Naive thymus-derived CD4-positive, alpha-beta T cell (primary cell): ENCODE measurements at regions not wholly inside any gene's neighbourhood (a gene's known extent, or its start where the extent isn't known, plus 50 kb on each side); places are given as distances from the start of the nearest gene placed in this dataset.

Experiments used
- ATAC-seq: fragments of 150-1000 bp; cut with Tn5 transposase; 2 replicates; pipeline ENCODE4 v1.10.0; 2021; ENCODE audit warnings: mild to moderate bottlenecking, moderate library complexity
- CTCF ChIA-PET: fragments of 350-600 bp; sonication (Branson Sonifier 250); formaldehyde crosslinking; loops from one replicate; lab custom pipeline; 2021; ENCODE audit warnings: antibody characterized with exemption; lab: Charles Lee
- POLR2A ChIA-PET: fragments of 350-600 bp; sonication (Branson Sonifier 250); formaldehyde crosslinking; loops from one replicate; lab custom pipeline; 2021; ENCODE audit warnings: antibody characterized with exemption, inconsistent platforms; lab: Charles Lee
- DNase-seq, 9 donors: peaks; one replicate each; pipeline versions ENCODE4 v3.0.0 to v3.0.0-alpha.2; 2020 to 2022; ENCODE audit warnings: mixed read lengths in 1 of 9
- H3K27ac ChIP-seq: one replicate; pipeline ENCODE4 v1.7.0; 2013; ENCODE audit warnings: mild to moderate bottlenecking, low read depth, low read length, moderate library complexity
- H3K27me3 ChIP-seq, 2 donors: one replicate each; pipeline ENCODE4 v1.7.0; 2013; ENCODE audit warnings: low read length in 2 of 2, mild to moderate bottlenecking in 2 of 2, moderate library complexity in 2 of 2; ENCODE audit not compliant: control insufficient read depth in 2 of 2, insufficient read depth in 2 of 2
- H3K36me3 ChIP-seq, 3 experiments: 1 replicate in 2 of 3; 2 replicates in 1 of 3; pipeline ENCODE4 v1.7.0; 2013; ENCODE audit warnings: low read length in 3 of 3, mild to moderate bottlenecking in 3 of 3, moderate library complexity in 1 of 3; ENCODE audit not compliant: insufficient read depth in 3 of 3, control insufficient read depth in 2 of 3
- H3K4me1 ChIP-seq, 2 donors: one replicate each; pipeline ENCODE4 v1.7.0; 2013; ENCODE audit warnings: low read length in 2 of 2, mild to moderate bottlenecking in 2 of 2, moderate library complexity in 1 of 2; ENCODE audit not compliant: control insufficient read depth in 2 of 2, insufficient read depth in 2 of 2
- H3K4me3 ChIP-seq: 2 replicates; pipeline ENCODE4 v1.7.0; 2013; ENCODE audit warnings: mild to moderate bottlenecking, low read length
- H3K9me3 ChIP-seq, 3 experiments: 1 replicate in 2 of 3; 2 replicates in 1 of 3; pipeline ENCODE4 v1.7.0; 2013; ENCODE audit warnings: low read length in 3 of 3; ENCODE audit not compliant: control insufficient read depth in 2 of 3
- H3K27ac Mint-ChIP-seq, 9 donors: one replicate each; pipeline ENCODE4 v1.8.0; 2020 to 2022; ENCODE audit warnings: mixed read lengths in 9 of 9, mild to moderate bottlenecking in 8 of 9, moderate library complexity in 5 of 9, inconsistent platforms in 2 of 9
- H3K27me3 Mint-ChIP-seq, 5 donors: one replicate each; pipeline ENCODE4 v1.8.0; 2021 to 2022; ENCODE audit warnings: mixed read lengths in 5 of 5, mild to moderate bottlenecking in 1 of 5
- H3K36me3 Mint-ChIP-seq, 5 donors: one replicate each; pipeline ENCODE4 v1.8.0; 2020 to 2022; ENCODE audit warnings: mixed read lengths in 5 of 5, mild to moderate bottlenecking in 3 of 5, inconsistent platforms in 1 of 5
- H3K4me1 Mint-ChIP-seq, 7 donors: one replicate each; pipeline ENCODE4 v1.8.0; 2020 to 2022; ENCODE audit warnings: mixed read lengths in 7 of 7, mild to moderate bottlenecking in 3 of 7, inconsistent platforms in 1 of 7
- H3K4me3 Mint-ChIP-seq, 10 donors: one replicate each; pipeline ENCODE4 v1.8.0; 2020 to 2022; ENCODE audit warnings: mild to moderate bottlenecking in 10 of 10, mixed read lengths in 10 of 10, moderate library complexity in 6 of 10, inconsistent platforms in 2 of 10
- H3K9me3 Mint-ChIP-seq, 11 donors: one replicate each; pipeline ENCODE4 v1.8.0; 2020 to 2022; ENCODE audit warnings: mixed read lengths in 11 of 11, mild to moderate bottlenecking in 4 of 11, inconsistent platforms in 1 of 11, moderate library complexity in 1 of 11
- intact Hi-C, 2 donors: fragments of 100-400 bp; cut with micrococcal nuclease; formaldehyde crosslinking; loops; one replicate each; pipeline ENCODE4 v1.15.1; 2023

DNA sequence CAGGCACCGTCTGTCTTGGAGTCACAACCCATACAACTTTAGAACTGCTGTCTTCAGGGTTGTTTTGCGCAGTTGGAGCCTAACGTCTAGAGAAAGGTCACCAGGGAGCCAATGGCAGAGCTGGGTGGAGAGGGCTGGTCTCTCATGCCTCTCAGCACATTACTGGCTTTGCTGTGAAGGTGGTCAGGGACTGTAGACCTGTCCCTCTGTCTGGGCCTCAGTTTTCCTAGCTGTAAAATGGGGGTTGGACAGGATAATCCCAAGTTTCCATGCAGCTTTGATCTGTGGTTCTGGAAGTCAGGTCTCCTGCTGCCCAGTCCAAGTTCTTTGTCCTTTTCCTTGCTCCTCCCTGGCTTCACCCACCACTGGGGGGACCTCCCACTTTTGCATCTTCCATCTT lies 52.2 kb upstream of the EPB41L1 start:
- H3K27ac ChIP-seq, result no peak overlapping the region
- peaks cover 0 to 7% (median 0%) of the 10 kb centered on the region in 7 donors for H3K4me1 Mint-ChIP-seq
- H3K4me3 ChIP-seq, result no peak overlapping the region
- ChIA-PET CTCF (no interaction called here), POLR2A (interaction anchor here (0.6 kb wide), 1 partner anchor 653 kb away, joined by 3 read pairs; no protein-coding TSS in a partner anchor)
- intact Hi-C loops, result no loop called here
- peaks cover 0 to 3% (median 0%) of the 10 kb centered on the region in 5 donors for H3K27me3 Mint-ChIP-seq
- no peak overlapping the region for H3K4me3 Mint-ChIP-seq
- no peaks in the 10 kb centered on the region for H3K36me3 Mint-ChIP-seq
- no peaks in the 10 kb centered on the region for H3K9me3 Mint-ChIP-seq
- no peak overlapping the region for H3K27ac Mint-ChIP-seq
- no peaks in the 10 kb centered on the region for H3K36me3 ChIP-seq
- no peak for ATAC-seq
- no peaks in the 10 kb centered on the region for H3K27me3 ChIP-seq
- DNase-seq, result no peak
- no peaks in the 10 kb centered on the region for H3K4me1 ChIP-seq
- no peaks in the 10 kb centered on the region for H3K9me3 ChIP-seq

DNA sequence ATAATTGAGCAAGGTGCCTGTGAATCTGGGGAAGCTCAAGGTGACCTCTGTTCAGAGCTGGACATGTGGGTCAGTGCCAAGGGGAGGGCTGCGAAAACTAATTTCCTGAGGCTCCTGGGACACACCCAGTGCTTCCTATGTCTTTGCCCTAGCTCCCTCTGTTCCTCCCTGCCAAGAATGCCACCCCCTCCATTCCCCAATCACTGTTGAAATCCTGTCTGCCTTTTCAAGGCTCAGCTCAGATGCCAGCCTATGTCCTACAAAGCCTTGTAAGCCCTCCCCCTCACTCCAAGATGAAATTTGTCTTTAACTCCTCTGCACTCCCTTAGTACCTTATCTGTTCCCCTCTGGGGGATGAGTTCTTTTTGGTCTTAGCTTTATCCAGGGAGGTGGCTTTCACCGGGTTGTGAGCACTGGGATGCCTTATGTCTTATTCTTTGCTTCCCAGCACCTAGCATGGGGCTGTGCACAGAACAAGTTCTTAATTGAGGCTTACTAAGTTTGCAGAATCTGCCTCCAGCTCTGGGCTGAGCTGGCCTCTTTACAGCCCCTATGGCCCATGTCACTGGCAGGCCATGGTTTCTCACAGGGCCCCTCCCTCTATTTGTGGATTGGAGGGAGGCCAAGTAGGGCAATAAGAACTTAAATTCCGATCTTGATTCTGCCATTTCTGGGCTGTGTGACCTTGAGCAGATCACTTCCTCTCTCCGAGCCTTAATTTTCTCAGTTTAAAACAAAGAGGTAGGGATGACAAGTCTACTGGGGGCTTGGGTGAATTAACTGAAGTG lies 51.5 kb upstream of the EPB41L1 start:
- ATAC-seq, result no peak
- H3K27me3 Mint-ChIP-seq, result peaks cover 0 to 3% (median 0%) of the 10 kb centered on the region in 5 donors
- H3K9me3 Mint-ChIP-seq, result no peaks in the 10 kb centered on the region
- peaks cover 0 to 4% (median 0%) of the 10 kb centered on the region in 7 donors for H3K4me1 Mint-ChIP-seq
- Histone ChIP-seq H3K36me3 (no peaks in the 10 kb centered on the region), H3K27me3 (no peaks in the 10 kb centered on the region), H3K27ac (no peak overlapping the region), H3K4me3 (no peak overlapping the region), H3K9me3 (no peaks in the 10 kb centered on the region), H3K4me1 (no peaks in the 10 kb centered on the region)
- no peak for DNase-seq
- H3K27ac Mint-ChIP-seq, result no peak overlapping the region
- intact Hi-C loops, result no loop called here
- H3K4me3 Mint-ChIP-seq, result no peak overlapping the region
- POLR2A ChIA-PET, result no interaction called here
- CTCF ChIA-PET, result no interaction called here
- H3K36me3 Mint-ChIP-seq, result no peaks in the 10 kb centered on the region

GRCh38 chr20:36104244-36104643 lies 50.3 kb upstream of the EPB41L1 start:
- intact Hi-C loops, result no loop called here
- no peak for ATAC-seq
- CTCF ChIA-PET, result no interaction called here
- no peaks in the 10 kb centered on the region for H3K9me3 ChIP-seq
- Mint-ChIP-seq H3K36me3 (no peaks in the 10 kb centered on the region), H3K4me3 (no peak overlapping the region), H3K4me1 (no peaks in the 10 kb centered on the region), H3K27ac (no peak overlapping the region), H3K9me3 (no peaks in the 10 kb centered on the region), H3K27me3 (peaks cover 0 to 3% (median 0%) of the 10 kb centered on the region in 5 donors)
- H3K4me3 ChIP-seq, result no peak overlapping the region
- no peak overlapping the region for H3K27ac ChIP-seq
- no peaks in the 10 kb centered on the region for H3K36me3 ChIP-seq
- POLR2A ChIA-PET, result no interaction called here
- no peak for DNase-seq
- no peaks in the 10 kb centered on the region for H3K4me1 ChIP-seq
- H3K27me3 ChIP-seq, result no peaks in the 10 kb centered on the region
